ENCODE measurements at regions not wholly inside any gene's neighbourhood (a gene's known extent, or its start where the extent isn't known, plus 50 kb on each side); places are given as distances from the start of the nearest gene placed in this dataset.

DNA sequence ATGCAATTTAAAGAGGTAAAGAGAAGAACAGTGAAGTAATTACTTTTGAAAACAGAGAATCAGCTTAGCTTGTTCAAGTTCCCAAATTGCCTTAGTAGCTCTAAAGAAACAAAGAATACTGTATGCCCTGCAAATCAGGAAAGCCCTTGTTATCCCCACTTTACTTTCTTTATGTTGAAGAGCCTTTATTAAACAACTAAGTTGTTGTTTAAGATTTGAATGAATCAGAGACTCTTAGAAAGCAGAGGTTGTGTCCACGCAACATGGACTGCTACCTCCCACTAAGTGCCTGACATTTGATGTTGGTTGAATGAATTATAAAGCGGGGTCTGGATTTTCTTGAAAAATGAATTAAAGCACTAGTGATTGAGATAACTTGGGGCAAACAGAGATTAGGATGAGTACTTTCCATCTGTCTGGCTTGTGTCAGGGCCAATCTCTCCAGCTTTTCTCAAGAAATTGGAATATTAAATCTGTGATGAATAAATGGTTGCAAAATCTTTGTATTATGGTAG, 214.7 kb downstream of the POSTN start:
- Histone ChIP-seq H3K79me1 (replicated peaks; ENCODE audit: low read length, poor library complexity, severe bottlenecking) (no peaks in the 10 kb centered on the region), H2BK120ac (ENCODE audit: low read depth, low read length) (no peak overlapping the region), H3K14ac (ENCODE audit: low read length in 2 of 2) (no peak overlapping the region), H3K27me3 (ENCODE audit: control insufficient read depth in 1 of 2, insufficient read depth in 1 of 2, low read length in 2 of 2) (no peaks in the 10 kb centered on the region), H3K36me3 (ENCODE audit: control insufficient read depth in 1 of 2, insufficient read depth in 2 of 2, low read depth in 1 of 2, low read length in 2 of 2) (no peaks in the 10 kb centered on the region), H3K4me2 (ENCODE audit: low read length, poor library complexity, severe bottlenecking) (no peak overlapping the region), H2BK5ac (ENCODE audit: low read depth, low read length, poor library complexity, severe bottlenecking) (no peak overlapping the region), H3K4me3 (ENCODE audit: insufficient read depth in 1 of 2, low read depth in 1 of 2, low read length in 2 of 2) (no peak overlapping the region), H4K8ac (ENCODE audit: low read length) (no peak overlapping the region), H2AK5ac (ENCODE audit: low read length, severe bottlenecking) (no peak overlapping the region), H3K27ac (ENCODE audit: low read length, poor library complexity, severe bottlenecking) (no peak overlapping the region), H3K23ac (ENCODE audit: low read length in 2 of 2) (no peak overlapping the region), H3K18ac (ENCODE audit: low read depth in 1 of 2, low read length in 2 of 2) (no peak overlapping the region), H3K4me1 (ENCODE audit: control insufficient read depth, insufficient read depth, low read depth, low read length) (no peaks in the 10 kb centered on the region), H3K4ac (ENCODE audit: low read depth in 1 of 2, low read length in 2 of 2) (no peak overlapping the region), H4K91ac (ENCODE audit: low read length) (no peak overlapping the region), H2AFZ (ENCODE audit: low read depth, low read length) (no peak overlapping the region), H2BK12ac (ENCODE audit: low read length in 2 of 2) (no peak overlapping the region), H3K9me3 (ENCODE audit: control insufficient read depth, low read length) (no peaks in the 10 kb centered on the region), H3K9ac (ENCODE audit: low read length) (no peak overlapping the region), H2BK15ac (ENCODE audit: low read depth, poor library complexity, severe bottlenecking) (no peak overlapping the region)
- 97% methylated on average over 2 of the region's 2 CpGs for WGBS
- DNase-seq = no peak

DNA sequence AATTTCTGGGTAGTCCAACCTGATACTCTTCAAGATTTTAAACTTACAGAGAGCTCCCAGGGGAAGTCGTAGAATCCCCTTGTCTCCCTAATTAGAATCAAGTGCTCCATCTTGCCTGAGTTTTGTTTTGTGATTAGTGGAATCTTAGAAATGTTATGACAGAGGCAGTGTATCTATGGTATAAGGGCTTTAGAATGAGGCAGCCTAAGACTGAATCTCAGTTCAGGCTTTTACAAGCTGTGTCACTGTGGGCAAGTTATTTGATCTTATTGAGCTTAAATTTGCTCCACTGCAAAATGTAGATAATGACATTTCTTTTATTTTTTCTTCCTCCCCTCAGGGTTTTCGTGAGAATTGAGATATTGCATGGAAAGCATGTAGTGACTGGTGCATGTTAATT, 215.5 kb downstream of the POSTN start:
- Histone ChIP-seq H2BK12ac (ENCODE audit: low read length in 2 of 2) (no peak overlapping the region), H3K27me3 (ENCODE audit: control insufficient read depth in 1 of 2, insufficient read depth in 1 of 2, low read length in 2 of 2) (no peaks in the 10 kb centered on the region), H3K18ac (ENCODE audit: low read depth in 1 of 2, low read length in 2 of 2) (no peak overlapping the region), H3K9me3 (ENCODE audit: control insufficient read depth, low read length) (no peaks in the 10 kb centered on the region), H3K4ac (ENCODE audit: low read depth in 1 of 2, low read length in 2 of 2) (no peak overlapping the region), H3K14ac (ENCODE audit: low read length in 2 of 2) (no peak overlapping the region), H4K91ac (ENCODE audit: low read length) (no peak overlapping the region), H3K79me1 (replicated peaks; ENCODE audit: low read length, poor library complexity, severe bottlenecking) (no peaks in the 10 kb centered on the region), H2AFZ (ENCODE audit: low read depth, low read length) (no peak overlapping the region), H3K27ac (ENCODE audit: low read length, poor library complexity, severe bottlenecking) (no peak overlapping the region), H3K4me3 (ENCODE audit: insufficient read depth in 1 of 2, low read depth in 1 of 2, low read length in 2 of 2) (no peak overlapping the region), H2AK5ac (ENCODE audit: low read length, severe bottlenecking) (no peak overlapping the region), H4K8ac (ENCODE audit: low read length) (no peak overlapping the region), H2BK120ac (ENCODE audit: low read depth, low read length) (no peak overlapping the region), H3K9ac (ENCODE audit: low read length) (no peak overlapping the region), H3K4me1 (ENCODE audit: control insufficient read depth, insufficient read depth, low read depth, low read length) (no peaks in the 10 kb centered on the region), H2BK5ac (ENCODE audit: low read depth, low read length, poor library complexity, severe bottlenecking) (no peak overlapping the region), H3K36me3 (ENCODE audit: control insufficient read depth in 1 of 2, insufficient read depth in 2 of 2, low read depth in 1 of 2, low read length in 2 of 2) (no peaks in the 10 kb centered on the region), H3K23ac (ENCODE audit: low read length in 2 of 2) (no peak overlapping the region), H2BK15ac (ENCODE audit: low read depth, poor library complexity, severe bottlenecking) (no peak overlapping the region), H3K4me2 (ENCODE audit: low read length, poor library complexity, severe bottlenecking) (no peak overlapping the region)
- WGBS = no CpG with 5 or more reads among the region's 2 CpGs
- DNase-seq = no peak

DNA sequence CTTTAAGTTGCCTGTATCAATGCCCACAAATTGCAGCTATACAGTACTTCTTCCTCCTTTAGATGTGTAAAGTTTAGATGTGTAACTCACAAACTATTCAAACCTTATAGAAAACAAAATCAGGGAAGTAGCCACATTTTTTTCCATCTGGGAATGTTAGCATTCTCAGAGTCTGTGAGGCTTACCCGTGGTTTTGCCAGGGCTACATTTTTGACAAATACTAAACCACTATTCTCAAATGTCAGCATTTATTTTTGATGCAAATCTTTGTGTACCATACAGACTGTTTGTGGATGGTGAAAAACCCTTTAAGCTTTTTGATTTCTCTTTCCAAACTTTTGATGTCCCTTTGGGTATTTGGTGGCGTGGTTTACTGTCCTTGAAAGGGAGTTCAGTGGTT, 216.4 kb downstream of the POSTN start:
- no peaks in the 10 kb centered on the region for H3K36me3 ChIP-seq (ENCODE audit: control insufficient read depth in 1 of 2, insufficient read depth in 2 of 2, low read depth in 1 of 2, low read length in 2 of 2)
- H3K23ac ChIP-seq (ENCODE audit: low read length in 2 of 2) = no peak overlapping the region
- no peak overlapping the region for H3K9ac ChIP-seq (ENCODE audit: low read length)
- H3K9me3 ChIP-seq (ENCODE audit: control insufficient read depth, low read length) = no peaks in the 10 kb centered on the region
- H2AK5ac ChIP-seq (ENCODE audit: low read length, severe bottlenecking) = no peak overlapping the region
- H3K18ac ChIP-seq (ENCODE audit: low read depth in 1 of 2, low read length in 2 of 2) = no peak overlapping the region
- no peak overlapping the region for H2AFZ ChIP-seq (ENCODE audit: low read depth, low read length)
- no peak overlapping the region for H3K14ac ChIP-seq (ENCODE audit: low read length in 2 of 2)
- 38% methylated on average over 1 of the region's 2 CpGs for WGBS
- no peak overlapping the region for H3K4ac ChIP-seq (ENCODE audit: low read depth in 1 of 2, low read length in 2 of 2)
- H3K4me1 ChIP-seq (ENCODE audit: control insufficient read depth, insufficient read depth, low read depth, low read length) = no peaks in the 10 kb centered on the region
- H3K4me2 ChIP-seq (ENCODE audit: low read length, poor library complexity, severe bottlenecking) = no peak overlapping the region
- no peak overlapping the region for H2BK120ac ChIP-seq (ENCODE audit: low read depth, low read length)
- DNase-seq = no peak
- H4K8ac ChIP-seq (ENCODE audit: low read length) = no peak overlapping the region
- no peaks in the 10 kb centered on the region for H3K27me3 ChIP-seq (ENCODE audit: control insufficient read depth in 1 of 2, insufficient read depth in 1 of 2, low read length in 2 of 2)
- no peak overlapping the region for H2BK15ac ChIP-seq (ENCODE audit: low read depth, poor library complexity, severe bottlenecking)
- H3K79me1 ChIP-seq (replicated peaks; ENCODE audit: low read length, poor library complexity, severe bottlenecking) = no peaks in the 10 kb centered on the region
- no peak overlapping the region for H2BK5ac ChIP-seq (ENCODE audit: low read depth, low read length, poor library complexity, severe bottlenecking)
- H3K4me3 ChIP-seq (ENCODE audit: insufficient read depth in 1 of 2, low read depth in 1 of 2, low read length in 2 of 2) = no peak overlapping the region
- H3K27ac ChIP-seq (ENCODE audit: low read length, poor library complexity, severe bottlenecking) = no peak overlapping the region
- H4K91ac ChIP-seq (ENCODE audit: low read length) = no peak overlapping the region
- H2BK12ac ChIP-seq (ENCODE audit: low read length in 2 of 2) = no peak overlapping the region

DNA sequence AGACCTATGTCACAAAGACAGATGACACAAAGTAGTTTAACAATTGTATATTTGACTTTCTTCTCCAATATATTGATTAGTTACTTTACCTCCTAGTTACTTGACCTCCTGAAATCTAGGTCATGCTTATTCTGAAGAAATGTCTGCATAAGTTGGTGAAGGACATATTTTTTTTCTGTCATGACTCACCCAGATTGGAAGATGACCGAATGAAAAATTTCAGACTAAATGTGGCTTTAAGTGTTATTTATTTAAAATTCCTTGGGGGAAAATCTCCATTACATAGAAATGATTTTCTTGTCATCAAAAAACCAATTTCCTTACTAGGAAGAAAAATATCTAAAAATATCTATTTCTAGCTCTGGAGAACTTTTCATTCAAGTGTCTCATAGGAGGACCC, 217.1 kb downstream of the POSTN start:
- no peak for DNase-seq
- H3K4me3 ChIP-seq (ENCODE audit: insufficient read depth in 1 of 2, low read depth in 1 of 2, low read length in 2 of 2) = no peak overlapping the region
- no peaks in the 10 kb centered on the region for H3K79me1 ChIP-seq (replicated peaks; ENCODE audit: low read length, poor library complexity, severe bottlenecking)
- no peak overlapping the region for H2BK120ac ChIP-seq (ENCODE audit: low read depth, low read length)
- H3K23ac ChIP-seq (ENCODE audit: low read length in 2 of 2) = no peak overlapping the region
- H2BK5ac ChIP-seq (ENCODE audit: low read depth, low read length, poor library complexity, severe bottlenecking) = no peak overlapping the region
- H3K9ac ChIP-seq (ENCODE audit: low read length) = no peak overlapping the region
- no peak overlapping the region for H2AFZ ChIP-seq (ENCODE audit: low read depth, low read length)
- WGBS = no CpG with 5 or more reads among the region's 1 CpG
- no peaks in the 10 kb centered on the region for H3K27me3 ChIP-seq (ENCODE audit: control insufficient read depth in 1 of 2, insufficient read depth in 1 of 2, low read length in 2 of 2)
- no peak overlapping the region for H3K4ac ChIP-seq (ENCODE audit: low read depth in 1 of 2, low read length in 2 of 2)
- no peak overlapping the region for H4K91ac ChIP-seq (ENCODE audit: low read length)
- no peak overlapping the region for H3K14ac ChIP-seq (ENCODE audit: low read length in 2 of 2)
- no peak overlapping the region for H3K27ac ChIP-seq (ENCODE audit: low read length, poor library complexity, severe bottlenecking)
- no peak overlapping the region for H2BK15ac ChIP-seq (ENCODE audit: low read depth, poor library complexity, severe bottlenecking)
- no peak overlapping the region for H2AK5ac ChIP-seq (ENCODE audit: low read length, severe bottlenecking)
- H4K8ac ChIP-seq (ENCODE audit: low read length) = no peak overlapping the region
- no peak overlapping the region for H3K4me2 ChIP-seq (ENCODE audit: low read length, poor library complexity, severe bottlenecking)
- H3K4me1 ChIP-seq (ENCODE audit: control insufficient read depth, insufficient read depth, low read depth, low read length) = no peaks in the 10 kb centered on the region
- H3K18ac ChIP-seq (ENCODE audit: low read depth in 1 of 2, low read length in 2 of 2) = no peak overlapping the region
- H3K9me3 ChIP-seq (ENCODE audit: control insufficient read depth, low read length) = no peaks in the 10 kb centered on the region
- no peaks in the 10 kb centered on the region for H3K36me3 ChIP-seq (ENCODE audit: control insufficient read depth in 1 of 2, insufficient read depth in 2 of 2, low read depth in 1 of 2, low read length in 2 of 2)
- H2BK12ac ChIP-seq (ENCODE audit: low read length in 2 of 2) = no peak overlapping the region
